HepG2 (cell line): ENCODE measurements at regions not wholly inside any gene's neighbourhood (a gene's known extent, or its start where the extent isn't known, plus 50 kb on each side); places are given as distances from the start of the nearest gene placed in this dataset.

Experiments used
- ATAC-seq: fragments of 200-7000 bp; cut with Tn5 transposase; 3 replicates; pipeline ENCODE4 v1.9.1; 2020; ENCODE audit warnings: mild to moderate bottlenecking, moderate library complexity
- BruUV-seq: library from RNA; stranded (reverse); fragments of 400-500 nt; replicated peaks from 2 replicates; lab custom pipeline; 2021; lab: Mats Ljungman, UMichigan
- CTCF ChIA-PET: fragments of 300-600 bp; formaldehyde crosslinking; extraction: SDS; loops from one replicate; lab custom pipeline; 2021; ENCODE audit warnings: low total read pairs, inconsistent platforms, low intra/inter-chr PET ratio; lab: Yijun Ruan, JAX
- POLR2A ChIA-PET: fragments of 350-600 bp; sonication (Branson Sonifier 250); formaldehyde crosslinking; loops from one replicate; lab custom pipeline; 2020; ENCODE audit warnings: antibody characterized with exemption, inconsistent platforms; lab: Yijun Ruan, JAX
- DNase-seq: peaks from one replicate; pipeline ENCODE4 v3.0.0-alpha.2; 2015; ENCODE audit warnings: low spot score
- FAIRE-seq: peaks from 3 replicates; lab custom pipeline; 2011; peaks lifted over from hg19 to GRCh38; lab: Jason Lieb, UNC
- H2AFZ ChIP-seq: one replicate; pipeline ENCODE4 v1.6.1; 2011; ENCODE audit warnings: low read length, inconsistent platforms
- H3K27ac ChIP-seq: fragments of 300-600 bp; 3 replicates; pipeline ENCODE4 v1.8.0; 2011; ENCODE audit warnings: mixed run types, mild to moderate bottlenecking, mixed read lengths, low read length, inconsistent platforms; ENCODE audit not compliant: insufficient read depth; ENCODE audit errors: extremely low read length
- H3K27me3 ChIP-seq, 2 experiments: fragments of 200-600 bp in 1 of 2; 2 replicates in 1 of 2; 3 replicates in 1 of 2; pipeline versions ENCODE4 v1.6.0 to v1.8.0; 2011; ENCODE audit warnings: low read length in 2 of 2, mild to moderate bottlenecking in 2 of 2, moderate library complexity in 2 of 2, inconsistent platforms in 1 of 2; ENCODE audit not compliant: insufficient read depth in 2 of 2, control insufficient read depth in 1 of 2
- H3K36me3 ChIP-seq, 2 experiments: fragments of 200-600 bp in 1 of 2; replicated peaks in 1 of 2; 2 replicates in 1 of 2; 3 replicates in 1 of 2; pipeline versions ENCODE4 v1.5.1 to v1.8.0; 2011; ENCODE audit warnings: low read length in 2 of 2, inconsistent platforms in 1 of 2; ENCODE audit not compliant: insufficient read depth in 2 of 2, control insufficient read depth in 1 of 2
- H3K4me1 ChIP-seq: 2 replicates; pipeline ENCODE4 v1.5.1; 2012; ENCODE audit warnings: low read length, inconsistent platforms; ENCODE audit not compliant: insufficient read depth
- H3K4me2 ChIP-seq: 2 replicates; pipeline ENCODE4 v1.6.0; 2011; ENCODE audit warnings: low read depth, low read length, inconsistent platforms
- H3K4me3 ChIP-seq, 3 experiments: fragments of 200-600 bp in 1 of 3; sonication (generic), shearing (Covaris generic) in 1 of 3; replicated peaks in 1 of 3; 2 replicates each; pipeline ENCODE4 v1.5.1; 2011 to 2016; ENCODE audit warnings: low read length in 3 of 3, inconsistent platforms in 2 of 3, low read depth in 2 of 3, mild to moderate bottlenecking in 2 of 3, control low read depth in 1 of 3, mixed read lengths in 1 of 3; ENCODE audit not compliant: insufficient read depth in 1 of 3
- H3K79me2 ChIP-seq: one replicate; pipeline ENCODE4 v1.6.1; 2011; ENCODE audit warnings: low read length, inconsistent platforms; ENCODE audit not compliant: insufficient read depth
- H3K9ac ChIP-seq: 2 replicates; pipeline ENCODE4 v1.6.0; 2011; ENCODE audit warnings: mild to moderate bottlenecking, low read depth, low read length, inconsistent platforms; ENCODE audit not compliant: insufficient read depth
- H3K9me3 ChIP-seq: 2 replicates; pipeline ENCODE4 v1.5.1; 2012; ENCODE audit warnings: mild to moderate bottlenecking, low read length
- H4K20me1 ChIP-seq: 2 replicates; pipeline ENCODE4 v1.6.0; 2011; ENCODE audit warnings: inconsistent platforms, mild to moderate bottlenecking, low read length, moderate library complexity; ENCODE audit not compliant: insufficient read depth
- EZH2 ChIP-seq: conservative IDR thresholded peaks from 2 replicates; pipeline ENCODE4 v1.6.1; 2012; ENCODE audit warnings: mild to moderate bottlenecking, low read depth, low read length, moderate library complexity
- GATAD2A ChIP-seq: IDR thresholded peaks from 2 replicates; pipeline ENCODE4 v1.6.1; 2016
- MAFK ChIP-seq, 2 experiments: IDR thresholded peaks in 1 of 2; conservative IDR thresholded peaks in 1 of 2; 2 replicates each; pipeline ENCODE4 v1.6.1; 2011; ENCODE audit warnings: improper control_type of control experiment in 2 of 2, low read length in 2 of 2
- WGBS: methylation state at CpG from one replicate; pipeline ENCODE4 v1.1.6; 2017; ENCODE audit warnings: low lambda C conversion rate; 5-methylcytosine and 5-hydroxymethylcytosine counted together
- in situ Hi-C: cut with HindIII; loops from 2 replicates; pipeline ENCODE4 v1.10.0; 2017; ENCODE audit warnings: low pct_unique_long_range_greater_than_20kb; ENCODE audit not compliant: extremely low pct_ligation_motif_present
- intact Hi-C: fragments of 100-400 bp; cut with micrococcal nuclease; formaldehyde crosslinking; loops from one replicate; pipeline ENCODE4 v1.10.0; 2022; ENCODE audit not compliant: unreplicated experiment
- TF ChIP-seq, protein P1 (sequence below): sonication (generic); formaldehyde crosslinking; IDR thresholded peaks from 2 replicates; pipeline ENCODE4 v1.5.1; 2020; ENCODE audit warnings: mild to moderate bottlenecking, missing genetic modification reagents, moderate library complexity
- TF ChIP-seq, protein P2 (sequence below): sonication (generic); formaldehyde crosslinking; IDR thresholded peaks from 2 replicates; pipeline ENCODE4 v1.4.0; 2020; ENCODE audit warnings: missing genetic modification reagents, borderline replicate concordance

DNA sequence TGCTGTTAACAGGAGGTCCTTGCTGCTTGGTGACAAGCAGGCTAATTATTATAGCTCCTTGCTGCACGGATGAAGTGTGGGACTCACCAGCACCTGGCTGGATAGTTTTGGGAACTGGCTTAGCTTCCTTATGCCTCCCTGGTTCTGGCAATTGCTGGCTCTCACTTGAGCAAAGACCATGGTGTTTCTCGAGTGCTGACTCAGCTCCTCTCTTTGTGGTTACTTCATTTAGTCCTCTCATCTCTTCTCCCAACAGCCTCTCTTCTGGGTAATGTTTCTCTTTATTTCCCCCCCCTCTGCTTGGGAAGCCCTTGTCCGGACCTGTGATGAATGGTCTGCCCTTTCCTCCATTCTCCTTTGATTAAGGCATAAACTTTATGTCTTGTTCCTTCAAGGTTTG is 100.4 kb downstream of the CBLL2 start:
- in situ Hi-C loops, result no loop called here
- no peak overlapping the region for H2AFZ ChIP-seq
- 0% methylated on average over 2 of the region's 3 CpGs for WGBS
- FAIRE-seq (no peak), ATAC-seq (no peak), DNase-seq (no peak)
- no TSS peak for BruUV-seq
- no peak overlapping the region for H3K4me2 ChIP-seq
- H4K20me1 ChIP-seq, result no peaks in the 10 kb centered on the region
- no peaks in the 10 kb centered on the region for H3K4me1 ChIP-seq
- ChIA-PET CTCF (no interaction called here), POLR2A (no interaction called here)
- H3K9me3 ChIP-seq, result no peaks in the 10 kb centered on the region
- no peaks in the 10 kb centered on the region for H3K36me3 ChIP-seq
- TF ChIP-seq GATAD2A (CRISPR knock-in tag) (no peak), MAFK (conservative IDR thresholded peaks at IDR 0.05 in 1 of 2, IDR thresholded peaks at IDR 0.05 in 1 of 2; ENCODE audit: low read length in 2 of 2) (peak in 1 of 2 experiments; percentile 56; a peak in 2 of 4 replicates), EZH2 (no peak)
- TF ChIP-seq, protein P1, sequence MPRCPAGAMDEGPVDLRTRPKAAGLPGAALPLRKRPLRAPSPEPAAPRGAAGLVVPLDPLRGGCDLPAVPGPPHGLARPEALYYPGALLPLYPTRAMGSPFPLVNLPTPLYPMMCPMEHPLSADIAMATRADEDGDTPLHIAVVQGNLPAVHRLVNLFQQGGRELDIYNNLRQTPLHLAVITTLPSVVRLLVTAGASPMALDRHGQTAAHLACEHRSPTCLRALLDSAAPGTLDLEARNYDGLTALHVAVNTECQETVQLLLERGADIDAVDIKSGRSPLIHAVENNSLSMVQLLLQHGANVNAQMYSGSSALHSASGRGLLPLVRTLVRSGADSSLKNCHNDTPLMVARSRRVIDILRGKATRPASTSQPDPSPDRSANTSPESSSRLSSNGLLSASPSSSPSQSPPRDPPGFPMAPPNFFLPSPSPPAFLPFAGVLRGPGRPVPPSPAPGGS (CRISPR knock-in tag), result no peak
- TF ChIP-seq, protein P2, sequence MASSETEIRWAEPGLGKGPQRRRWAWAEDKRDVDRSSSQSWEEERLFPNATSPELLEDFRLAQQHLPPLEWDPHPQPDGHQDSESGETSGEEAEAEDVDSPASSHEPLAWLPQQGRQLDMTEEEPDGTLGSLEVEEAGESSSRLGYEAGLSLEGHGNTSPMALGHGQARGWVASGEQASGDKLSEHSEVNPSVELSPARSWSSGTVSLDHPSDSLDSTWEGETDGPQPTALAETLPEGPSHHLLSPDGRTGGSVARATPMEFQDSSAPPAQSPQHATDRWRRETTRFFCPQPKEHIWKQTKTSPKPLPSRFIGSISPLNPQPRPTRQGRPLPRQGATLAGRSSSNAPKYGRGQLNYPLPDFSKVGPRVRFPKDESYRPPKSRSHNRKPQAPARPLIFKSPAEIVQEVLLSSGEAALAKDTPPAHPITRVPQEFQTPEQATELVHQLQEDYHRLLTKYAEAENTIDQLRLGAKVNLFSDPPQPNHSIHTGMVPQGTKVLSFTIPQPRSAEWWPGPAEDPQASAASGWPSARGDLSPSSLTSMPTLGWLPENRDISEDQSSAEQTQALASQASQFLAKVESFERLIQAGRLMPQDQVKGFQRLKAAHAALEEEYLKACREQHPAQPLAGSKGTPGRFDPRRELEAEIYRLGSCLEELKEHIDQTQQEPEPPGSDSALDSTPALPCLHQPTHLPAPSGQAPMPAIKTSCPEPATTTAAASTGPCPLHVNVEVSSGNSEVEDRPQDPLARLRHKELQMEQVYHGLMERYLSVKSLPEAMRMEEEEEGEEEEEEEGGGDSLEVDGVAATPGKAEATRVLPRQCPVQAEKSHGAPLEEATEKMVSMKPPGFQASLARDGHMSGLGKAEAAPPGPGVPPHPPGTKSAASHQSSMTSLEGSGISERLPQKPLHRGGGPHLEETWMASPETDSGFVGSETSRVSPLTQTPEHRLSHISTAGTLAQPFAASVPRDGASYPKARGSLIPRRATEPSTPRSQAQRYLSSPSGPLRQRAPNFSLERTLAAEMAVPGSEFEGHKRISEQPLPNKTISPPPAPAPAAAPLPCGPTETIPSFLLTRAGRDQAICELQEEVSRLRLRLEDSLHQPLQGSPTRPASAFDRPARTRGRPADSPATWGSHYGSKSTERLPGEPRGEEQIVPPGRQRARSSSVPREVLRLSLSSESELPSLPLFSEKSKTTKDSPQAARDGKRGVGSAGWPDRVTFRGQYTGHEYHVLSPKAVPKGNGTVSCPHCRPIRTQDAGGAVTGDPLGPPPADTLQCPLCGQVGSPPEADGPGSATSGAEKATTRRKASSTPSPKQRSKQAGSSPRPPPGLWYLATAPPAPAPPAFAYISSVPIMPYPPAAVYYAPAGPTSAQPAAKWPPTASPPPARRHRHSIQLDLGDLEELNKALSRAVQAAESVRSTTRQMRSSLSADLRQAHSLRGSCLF (CRISPR knock-in tag), result no peak
- H3K9ac ChIP-seq, result no peak overlapping the region
- H3K27ac ChIP-seq, result no peak overlapping the region
- H3K27me3 ChIP-seq, result no peaks in the 10 kb centered on the region
- H3K4me3 ChIP-seq, result no peak overlapping the region
- intact Hi-C loops, result no loop called here
- H3K79me2 ChIP-seq, result no peaks in the 10 kb centered on the region
